Keratinocyte (primary cell): ENCODE measurements at regions not wholly inside any gene's neighbourhood (a gene's known extent, or its start where the extent isn't known, plus 50 kb on each side); places are given as distances from the start of the nearest gene placed in this dataset.

ENCODE experiments used
- DNase-seq: peaks from one replicate; pipeline ENCODE4 v3.0.0-alpha.2; 2011; ENCODE audit warnings: low read depth, missing footprints, low spot score
- FAIRE-seq: peaks from 2 replicates; lab custom pipeline; 2011; peaks lifted over from hg19 to GRCh38; lab: Jason Lieb, UNC
- H2AFZ ChIP-seq: 2 replicates; pipeline ENCODE4 v1.6.0; 2012; ENCODE audit warnings: low read length, control low read depth, inconsistent platforms; ENCODE audit not compliant: control insufficient read depth
- H3K27ac ChIP-seq: 2 replicates; pipeline ENCODE4 v1.5.1; 2011; ENCODE audit warnings: low read length; ENCODE audit not compliant: control insufficient read depth, insufficient read depth
- H3K27me3 ChIP-seq: 3 replicates; pipeline ENCODE4 v1.6.0; 2011; ENCODE audit warnings: low read length; ENCODE audit not compliant: control insufficient read depth, insufficient read depth; ENCODE audit errors: extremely low read depth
- H3K36me3 ChIP-seq, 2 experiments: 2 replicates in 1 of 2; 3 replicates in 1 of 2; pipeline ENCODE4 v1.5.1; 2011; ENCODE audit warnings: low read length in 2 of 2, mild to moderate bottlenecking in 1 of 2; ENCODE audit not compliant: control insufficient read depth in 2 of 2, insufficient read depth in 2 of 2; ENCODE audit errors: extremely low read depth in 1 of 2
- H3K4me1 ChIP-seq: 3 replicates; pipeline ENCODE4 v1.5.1; 2011; ENCODE audit warnings: low read length; ENCODE audit not compliant: control insufficient read depth, insufficient read depth; ENCODE audit errors: extremely low read depth
- H3K4me2 ChIP-seq: 3 replicates; pipeline ENCODE4 v1.6.0; 2011; ENCODE audit warnings: low read depth, low read length; ENCODE audit not compliant: control insufficient read depth, insufficient read depth; ENCODE audit errors: extremely low read depth
- H3K4me3 ChIP-seq, 3 experiments: fragments of 200-600 bp in 1 of 3; sonication (generic) in 1 of 3; 2 replicates in 2 of 3; 3 replicates in 1 of 3; pipeline ENCODE4 v1.5.1; 2011 to 2016; ENCODE audit warnings: low read length in 3 of 3, mild to moderate bottlenecking in 3 of 3, control low read depth in 2 of 3, inconsistent platforms in 1 of 3, low read depth in 1 of 3, mixed read lengths in 1 of 3, mixed run types in 1 of 3, moderate library complexity in 1 of 3; ENCODE audit not compliant: control insufficient read depth in 2 of 3, insufficient read depth in 2 of 3; ENCODE audit errors: extremely low read depth in 1 of 3
- H3K79me2 ChIP-seq: 2 replicates; pipeline ENCODE4 v1.6.0; 2012; ENCODE audit warnings: low read length; ENCODE audit not compliant: control insufficient read depth, insufficient read depth
- H3K9ac ChIP-seq: 3 replicates; pipeline ENCODE4 v1.6.0; 2011; ENCODE audit warnings: low read length; ENCODE audit not compliant: control insufficient read depth, insufficient read depth; ENCODE audit errors: extremely low read depth
- H3K9me1 ChIP-seq: 3 replicates; pipeline ENCODE4 v1.6.0; 2011; ENCODE audit warnings: low read length; ENCODE audit not compliant: control insufficient read depth, insufficient read depth; ENCODE audit errors: extremely low read depth
- H3K9me3 ChIP-seq: 2 replicates; pipeline ENCODE4 v1.5.1; 2012; ENCODE audit warnings: low read depth, low read length; ENCODE audit not compliant: control insufficient read depth
- H4K20me1 ChIP-seq: 3 replicates; pipeline ENCODE4 v1.6.0; 2011; ENCODE audit warnings: low read length; ENCODE audit not compliant: control insufficient read depth, insufficient read depth; ENCODE audit errors: extremely low read depth
- EZH2 ChIP-seq: IDR thresholded peaks from one replicate; pipeline ENCODE4 v1.6.1; 2012; ENCODE audit warnings: inconsistent platforms, mild to moderate bottlenecking, low read length, moderate library complexity
- dilution Hi-C: fragments of 300-500 bp; cut with MboI; formaldehyde crosslinking; loops from one replicate; pipeline ENCODE4 v1.7.0; 2020; ENCODE audit warnings: low sequenced_read_pairs; ENCODE audit not compliant: extremely low pct_ligation_motif_present
- TF ChIP-seq, protein P1 (sequence below), 3 experiments: IDR thresholded peaks in 1 of 3; conservative IDR thresholded peaks in 1 of 3; optimal IDR thresholded peaks in 1 of 3; 2 replicates in 2 of 3; 3 replicates in 1 of 3; pipeline versions ENCODE3 to v1.5.1; 2011; ENCODE audit warnings: low read length in 3 of 3, mild to moderate bottlenecking in 3 of 3, moderate library complexity in 2 of 3, control low read depth in 1 of 3, inconsistent platforms in 1 of 3; ENCODE audit not compliant: insufficient read depth in 2 of 3; ENCODE audit errors: extremely low read depth in 1 of 3

GRCh38 chr17:77666462-77666861 is 292.0 kb upstream of the TNRC6C start:
- Histone ChIP-seq H3K4me2 (no peak overlapping the region), H2AFZ (no peak overlapping the region), H3K36me3 (no peaks in the 10 kb centered on the region), H3K9ac (no peak overlapping the region), H3K4me3 (no peak overlapping the region), H3K79me2 (no peaks in the 10 kb centered on the region), H3K9me1 (no peaks in the 10 kb centered on the region), H3K9me3 (no peaks in the 10 kb centered on the region), H3K27me3 (no peaks in the 10 kb centered on the region), H3K4me1 (no peaks in the 10 kb centered on the region), H3K27ac (no peak overlapping the region), H4K20me1 (no peaks in the 10 kb centered on the region)
- DNase-seq (no peak), FAIRE-seq (no peak)
- no peak for TF ChIP-seq EZH2
- TF ChIP-seq, protein P1, sequence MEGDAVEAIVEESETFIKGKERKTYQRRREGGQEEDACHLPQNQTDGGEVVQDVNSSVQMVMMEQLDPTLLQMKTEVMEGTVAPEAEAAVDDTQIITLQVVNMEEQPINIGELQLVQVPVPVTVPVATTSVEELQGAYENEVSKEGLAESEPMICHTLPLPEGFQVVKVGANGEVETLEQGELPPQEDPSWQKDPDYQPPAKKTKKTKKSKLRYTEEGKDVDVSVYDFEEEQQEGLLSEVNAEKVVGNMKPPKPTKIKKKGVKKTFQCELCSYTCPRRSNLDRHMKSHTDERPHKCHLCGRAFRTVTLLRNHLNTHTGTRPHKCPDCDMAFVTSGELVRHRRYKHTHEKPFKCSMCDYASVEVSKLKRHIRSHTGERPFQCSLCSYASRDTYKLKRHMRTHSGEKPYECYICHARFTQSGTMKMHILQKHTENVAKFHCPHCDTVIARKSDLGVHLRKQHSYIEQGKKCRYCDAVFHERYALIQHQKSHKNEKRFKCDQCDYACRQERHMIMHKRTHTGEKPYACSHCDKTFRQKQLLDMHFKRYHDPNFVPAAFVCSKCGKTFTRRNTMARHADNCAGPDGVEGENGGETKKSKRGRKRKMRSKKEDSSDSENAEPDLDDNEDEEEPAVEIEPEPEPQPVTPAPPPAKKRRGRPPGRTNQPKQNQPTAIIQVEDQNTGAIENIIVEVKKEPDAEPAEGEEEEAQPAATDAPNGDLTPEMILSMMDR (optimal IDR thresholded peaks at IDR 0.05 in 1 of 3, IDR thresholded peaks at IDR 0.05 in 1 of 3, conservative IDR thresholded peaks at IDR 0.05 in 1 of 3; ENCODE audit: extremely low read depth in 1 of 3, insufficient read depth in 2 of 3, low read length in 3 of 3): no peak
- dilution Hi-C loops: no loop called here

DNA sequence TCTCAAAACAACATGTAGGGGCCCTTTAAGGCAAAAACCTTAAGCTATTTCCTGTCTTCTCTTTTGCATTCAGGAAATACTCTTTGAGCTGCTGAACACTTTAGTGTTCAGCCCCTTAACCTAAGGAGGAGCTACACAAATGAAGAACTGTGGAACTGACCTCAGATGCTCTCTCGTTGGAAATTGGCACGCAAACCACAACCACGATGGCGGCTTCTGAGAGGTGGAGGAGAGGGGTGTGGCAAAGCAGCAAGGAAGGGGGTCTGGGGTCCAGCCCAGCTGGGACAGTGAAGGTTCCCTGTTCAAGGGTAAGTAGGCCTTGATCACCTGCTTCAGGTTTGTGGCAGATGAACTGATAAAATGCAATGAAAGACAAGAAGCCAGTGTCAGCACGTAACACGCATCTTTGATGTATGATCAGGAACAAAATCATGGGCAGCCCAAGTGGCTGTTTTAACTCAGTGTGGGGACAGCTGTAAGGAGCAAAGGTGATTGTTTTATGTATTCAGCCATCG is 291.6 kb upstream of the TNRC6C start:
- no peak for FAIRE-seq
- no peak for DNase-seq
- Histone ChIP-seq H3K36me3 (no peaks in the 10 kb centered on the region), H3K27ac (no peak overlapping the region), H3K9me3 (no peaks in the 10 kb centered on the region), H3K4me2 (no peak overlapping the region), H3K27me3 (no peaks in the 10 kb centered on the region), H2AFZ (no peak overlapping the region), H3K9me1 (no peaks in the 10 kb centered on the region), H3K4me1 (no peaks in the 10 kb centered on the region), H4K20me1 (no peaks in the 10 kb centered on the region), H3K4me3 (no peak overlapping the region), H3K9ac (no peak overlapping the region), H3K79me2 (no peaks in the 10 kb centered on the region)
- dilution Hi-C loops: no loop called here
- TF ChIP-seq EZH2: no peak
- TF ChIP-seq, protein P1 (optimal IDR thresholded peaks at IDR 0.05 in 1 of 3, IDR thresholded peaks at IDR 0.05 in 1 of 3, conservative IDR thresholded peaks at IDR 0.05 in 1 of 3; ENCODE audit: extremely low read depth in 1 of 3, insufficient read depth in 2 of 3, low read length in 3 of 3): no peak
